Osteocyte (in vitro differentiated cells): ENCODE measurements at regions not wholly inside any gene's neighbourhood (a gene's known extent, or its start where the extent isn't known, plus 50 kb on each side); places are given as distances from the start of the nearest gene placed in this dataset.

Source experiments
- DNase-seq: peaks from one replicate; pipeline ENCODE4 v3.0.0; 2021; ENCODE audit warnings: mixed read lengths; ENCODE audit not compliant: unreplicated experiment; ENCODE audit errors: extremely low spot score
- H3K27ac Mint-ChIP-seq: one replicate; pipeline ENCODE4 v1.8.0; 2021; ENCODE audit warnings: mild to moderate bottlenecking, mixed read lengths; ENCODE audit not compliant: unreplicated experiment
- H3K27me3 Mint-ChIP-seq: one replicate; pipeline ENCODE4 v1.8.0; 2021; ENCODE audit warnings: mixed read lengths; ENCODE audit not compliant: unreplicated experiment
- H3K36me3 Mint-ChIP-seq: one replicate; pipeline ENCODE4 v1.8.0; 2021; ENCODE audit warnings: mixed read lengths; ENCODE audit not compliant: unreplicated experiment
- H3K4me1 Mint-ChIP-seq: one replicate; pipeline ENCODE4 v1.8.0; 2021; ENCODE audit warnings: mixed read lengths; ENCODE audit not compliant: unreplicated experiment
- H3K4me3 Mint-ChIP-seq: one replicate; pipeline ENCODE4 v1.8.0; 2021; ENCODE audit warnings: mild to moderate bottlenecking, moderate library complexity, mixed read lengths; ENCODE audit not compliant: unreplicated experiment
- H3K9me3 Mint-ChIP-seq: one replicate; pipeline ENCODE4 v1.8.0; 2021; ENCODE audit warnings: mixed read lengths; ENCODE audit not compliant: unreplicated experiment
- TF ChIP-seq, protein P1 (sequence below): fragments of 200-600 bp; sonication (generic); IDR thresholded peaks from 2 replicates; pipeline ENCODE4 v1.5.0; 2021; ENCODE audit warnings: antibody characterized with exemption, mild to moderate bottlenecking, moderate library complexity

DNA sequence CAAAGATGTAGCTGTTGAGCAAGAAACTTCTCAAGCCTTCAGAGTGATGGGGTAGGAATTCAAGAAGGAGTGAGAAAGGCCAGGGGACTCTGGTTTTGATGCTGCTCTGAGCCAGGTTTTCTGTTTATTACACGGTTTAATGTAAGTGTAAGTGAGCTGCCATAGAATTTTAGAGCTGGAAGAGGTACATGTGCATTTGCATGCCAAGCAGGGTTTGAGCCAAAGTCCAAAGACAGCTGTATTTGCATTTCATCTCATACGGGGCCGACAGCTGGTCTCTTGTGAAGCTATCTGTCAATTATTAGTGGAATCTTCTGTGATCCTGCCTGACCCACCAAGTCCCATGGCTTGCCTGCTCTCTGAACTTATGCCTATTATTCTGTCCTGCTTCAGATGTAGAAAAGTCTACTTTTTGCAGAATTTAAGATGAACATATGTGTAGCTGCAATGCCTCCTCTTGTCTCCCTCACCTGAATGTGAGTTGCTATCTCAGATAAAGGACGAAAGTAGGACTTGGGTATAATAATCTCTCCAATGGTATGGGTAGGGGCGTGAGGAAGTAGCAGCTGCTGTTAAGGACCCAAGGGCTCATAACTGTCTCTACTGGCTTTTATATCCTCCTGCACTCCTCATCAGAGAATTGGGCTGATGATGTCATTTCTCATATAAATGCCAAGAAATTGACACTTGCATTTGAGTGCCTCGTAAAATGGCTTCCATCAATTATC, 160.0 kb downstream of the SQOR start:
- TF ChIP-seq, protein P1, sequence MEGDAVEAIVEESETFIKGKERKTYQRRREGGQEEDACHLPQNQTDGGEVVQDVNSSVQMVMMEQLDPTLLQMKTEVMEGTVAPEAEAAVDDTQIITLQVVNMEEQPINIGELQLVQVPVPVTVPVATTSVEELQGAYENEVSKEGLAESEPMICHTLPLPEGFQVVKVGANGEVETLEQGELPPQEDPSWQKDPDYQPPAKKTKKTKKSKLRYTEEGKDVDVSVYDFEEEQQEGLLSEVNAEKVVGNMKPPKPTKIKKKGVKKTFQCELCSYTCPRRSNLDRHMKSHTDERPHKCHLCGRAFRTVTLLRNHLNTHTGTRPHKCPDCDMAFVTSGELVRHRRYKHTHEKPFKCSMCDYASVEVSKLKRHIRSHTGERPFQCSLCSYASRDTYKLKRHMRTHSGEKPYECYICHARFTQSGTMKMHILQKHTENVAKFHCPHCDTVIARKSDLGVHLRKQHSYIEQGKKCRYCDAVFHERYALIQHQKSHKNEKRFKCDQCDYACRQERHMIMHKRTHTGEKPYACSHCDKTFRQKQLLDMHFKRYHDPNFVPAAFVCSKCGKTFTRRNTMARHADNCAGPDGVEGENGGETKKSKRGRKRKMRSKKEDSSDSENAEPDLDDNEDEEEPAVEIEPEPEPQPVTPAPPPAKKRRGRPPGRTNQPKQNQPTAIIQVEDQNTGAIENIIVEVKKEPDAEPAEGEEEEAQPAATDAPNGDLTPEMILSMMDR: no peak
- DNase-seq: no peak
- Mint-ChIP-seq H3K36me3 (no peaks in the 10 kb centered on the region), H3K27me3 (peaks cover 31% of the 10 kb centered on the region), H3K27ac (no peak overlapping the region), H3K4me3 (no peak overlapping the region), H3K9me3 (no peaks in the 10 kb centered on the region), H3K4me1 (no peaks in the 10 kb centered on the region)

DNA sequence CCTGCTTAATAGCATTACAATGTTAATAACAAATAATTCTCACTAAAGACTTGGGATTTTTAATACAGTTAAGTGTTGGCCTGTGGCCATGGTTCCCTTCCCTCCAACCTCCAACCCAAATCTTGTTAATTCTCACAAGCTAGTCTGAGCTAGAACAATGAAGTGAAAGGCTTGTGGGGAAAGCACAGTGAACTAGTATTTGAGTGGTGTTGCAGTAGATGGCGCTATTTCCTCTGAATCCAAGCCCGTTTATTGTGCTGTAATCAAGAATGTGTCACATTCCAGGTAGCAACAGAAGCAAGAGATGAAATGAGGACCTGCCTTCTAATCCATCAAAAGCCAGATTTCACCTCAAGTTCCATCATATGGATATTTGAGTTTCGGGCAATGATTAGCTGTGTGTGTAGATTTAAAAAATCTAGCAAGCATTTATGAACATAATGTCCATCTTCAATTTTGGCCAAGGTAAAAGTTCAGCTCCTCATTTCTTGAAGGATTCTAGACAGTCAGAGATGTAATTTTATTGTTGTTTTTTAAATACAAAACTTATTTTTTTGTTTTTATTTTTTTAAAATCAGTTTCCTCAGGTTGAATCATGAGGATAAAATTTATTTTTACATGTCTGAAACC, 160.7 kb downstream of the SQOR start:
- DNase-seq: no peak
- Mint-ChIP-seq H3K27me3 (peaks cover 33% of the 10 kb centered on the region), H3K27ac (no peak overlapping the region), H3K36me3 (no peaks in the 10 kb centered on the region), H3K9me3 (no peaks in the 10 kb centered on the region), H3K4me3 (no peak overlapping the region), H3K4me1 (no peaks in the 10 kb centered on the region)
- TF ChIP-seq, protein P1: peak; percentile 68

GRCh38 chr15:45796433-45796832, 161.6 kb downstream of the SQOR start:
- TF ChIP-seq, protein P1: no peak
- no peaks in the 10 kb centered on the region for H3K36me3 Mint-ChIP-seq
- no peak overlapping the region for H3K27ac Mint-ChIP-seq
- H3K4me3 Mint-ChIP-seq: no peak overlapping the region
- H3K9me3 Mint-ChIP-seq: no peaks in the 10 kb centered on the region
- H3K27me3 Mint-ChIP-seq: peaks cover 32% of the 10 kb centered on the region
- H3K4me1 Mint-ChIP-seq: no peaks in the 10 kb centered on the region
- DNase-seq: no peak

- TF ChIP-seq, protein P1: no peak
- no peak overlapping the region for H3K27ac Mint-ChIP-seq
- H3K4me1 Mint-ChIP-seq: peaks cover 1% of the 10 kb centered on the region
- H3K9me3 Mint-ChIP-seq: no peaks in the 10 kb centered on the region
- H3K4me3 Mint-ChIP-seq: no peak overlapping the region
- no peaks in the 10 kb centered on the region for H3K36me3 Mint-ChIP-seq
- peaks cover 16% of the 10 kb centered on the region for H3K27me3 Mint-ChIP-seq
- DNase-seq: no peak
Measured at GRCh38 chr15:45799508-45799907, 164.7 kb downstream of the SQOR start.

- Mint-ChIP-seq H3K36me3 (no peaks in the 10 kb centered on the region), H3K9me3 (no peaks in the 10 kb centered on the region), H3K27me3 (peaks cover 14% of the 10 kb centered on the region), H3K4me3 (no peak overlapping the region), H3K4me1 (peaks cover 1% of the 10 kb centered on the region), H3K27ac (no peak overlapping the region)
- TF ChIP-seq, protein P1: no peak
- DNase-seq: no peak
Measured at GRCh38 chr15:45801543-45801942, 166.7 kb downstream of the SQOR start.
